CMK (cell line): ENCODE measurements at regions not wholly inside any gene's neighbourhood (a gene's known extent, or its start where the extent isn't known, plus 50 kb on each side); places are given as distances from the start of the nearest gene placed in this dataset.
"Not testable (repeated sequence)": the region's sequence is repeated elsewhere in the genome, so short reads cannot be mapped to it uniquely, and the experiment has no call there.

Source experiments
- DNase-seq: peaks from one replicate; pipeline ENCODE4 v3.0.0-alpha.2; 2010; ENCODE audit warnings: low read depth

- DNase-seq, result no peak
Measured at GRCh38 chr2:13227578-13227977, 510.8 kb downstream of the TRIB2 start.

- DNase-seq, result no peak
Measured at GRCh38 chr2:13230221-13230620, 513.5 kb downstream of the TRIB2 start.

GRCh38 chr2:13240061-13240460 lies 523.3 kb downstream of the TRIB2 start:
- DNase-seq, result no peak

GRCh38 chr2:13240789-13241487 lies 524.2 kb downstream of the TRIB2 start:
- DNase-seq, result no peak

- no peak for DNase-seq
Measured at GRCh38 chr2:13252615-13253014, 535.9 kb downstream of the TRIB2 start.

GRCh38 chr2:13255485-13255884 lies 538.7 kb downstream of the TRIB2 start:
- no peak for DNase-seq

- DNase-seq, result no peak
Measured at GRCh38 chr2:13260402-13260801, 543.7 kb downstream of the TRIB2 start.

- DNase-seq, result no peak
Measured at GRCh38 chr2:13266166-13266565, 549.4 kb downstream of the TRIB2 start.

- DNase-seq, result no peak
Measured at GRCh38 chr2:13284688-13285087, 568.0 kb downstream of the TRIB2 start.

- no peak for DNase-seq
Measured at GRCh38 chr2:13289310-13289709, 572.6 kb downstream of the TRIB2 start.

GRCh38 chr2:13308478-13308805 lies 591.7 kb downstream of the TRIB2 start:
- not testable (repeated sequence) for DNase-seq

- no peak for DNase-seq
Measured at GRCh38 chr2:13308989-13309388, 592.3 kb downstream of the TRIB2 start.

- DNase-seq, result no peak
Measured at GRCh38 chr2:13332060-13332459, 615.3 kb downstream of the TRIB2 start.

- not testable (repeated sequence) for DNase-seq
Measured at GRCh38 chr2:13334071-13334470, 617.3 kb downstream of the TRIB2 start.

GRCh38 chr2:13334545-13334944 lies 617.8 kb downstream of the TRIB2 start:
- DNase-seq, result no peak

GRCh38 chr2:13335862-13336535 lies 619.3 kb downstream of the TRIB2 start:
- no peak for DNase-seq

- no peak for DNase-seq
Measured at GRCh38 chr2:13351068-13351467, 634.3 kb downstream of the TRIB2 start.

- no peak for DNase-seq
Measured at GRCh38 chr2:13353083-13353482, 636.3 kb downstream of the TRIB2 start.

GRCh38 chr2:13354031-13354430 lies 637.3 kb downstream of the TRIB2 start:
- DNase-seq, result no peak

- not testable (repeated sequence) for DNase-seq
Measured at GRCh38 chr2:13381928-13382327, 665.2 kb downstream of the TRIB2 start.

- not testable (repeated sequence) for DNase-seq
Measured at GRCh38 chr2:13389172-13389571, 672.4 kb downstream of the TRIB2 start.

GRCh38 chr2:13390676-13391075 lies 673.9 kb downstream of the TRIB2 start:
- no peak for DNase-seq

GRCh38 chr2:13401312-13401711 lies 684.6 kb downstream of the TRIB2 start:
- DNase-seq, result no peak

- no peak for DNase-seq
Measured at GRCh38 chr2:13413989-13414388, 697.3 kb downstream of the TRIB2 start.
